ENCODE measurements at regions not wholly inside any gene's neighbourhood (a gene's known extent, or its start where the extent isn't known, plus 50 kb on each side); places are given as distances from the start of the nearest gene placed in this dataset.

- no peak for ATAC-seq
- TF ChIP-seq BACH2 (CRISPR knock-in tag; IDR thresholded peaks at IDR 0.05; ENCODE audit: borderline replicate concordance) (no peak), POU6F1 (CRISPR knock-in tag; IDR thresholded peaks at IDR 0.05; ENCODE audit: borderline replicate concordance, low read depth) (no peak), TOX (CRISPR knock-in tag; IDR thresholded peaks at IDR 0.05; ENCODE audit: borderline replicate concordance) (no peak), ISL1 (CRISPR knock-in tag; IDR thresholded peaks at IDR 0.05) (no peak), TCF4 (CRISPR knock-in tag; IDR thresholded peaks at IDR 0.05; ENCODE audit: borderline replicate concordance) (no peak), ZFP3 (CRISPR knock-in tag; IDR thresholded peaks at IDR 0.05) (no peak), GLIS3 (CRISPR knock-in tag; IDR thresholded peaks at IDR 0.05) (no peak), PATZ1 (CRISPR knock-in tag; IDR thresholded peaks at IDR 0.05; ENCODE audit: borderline replicate concordance) (no peak), ZNF565 (CRISPR knock-in tag; conservative IDR thresholded peaks at IDR 0.05; ENCODE audit: low read depth) (no peak), SNAI2 (CRISPR knock-in tag; IDR thresholded peaks at IDR 0.05) (no peak), OSR1 (CRISPR knock-in tag; IDR thresholded peaks at IDR 0.05) (no peak), ZFP30 (CRISPR knock-in tag; IDR thresholded peaks at IDR 0.05) (no peak), RARB (CRISPR knock-in tag; IDR thresholded peaks at IDR 0.05) (no peak)
Observed at GRCh38 chr1:88320291-88320690, 363.8 kb upstream of the PKN2 start.

- TF ChIP-seq CSRNP3 (CRISPR knock-in tag; IDR thresholded peaks at IDR 0.05): no peak
- no peak for TF ChIP-seq OSR1 (CRISPR knock-in tag; IDR thresholded peaks at IDR 0.05)
- no peak for TF ChIP-seq ZNF8 (CRISPR knock-in tag; IDR thresholded peaks at IDR 0.05)
- TF ChIP-seq ARNTL (CRISPR knock-in tag; IDR thresholded peaks at IDR 0.05; ENCODE audit: borderline replicate concordance, low read depth): no peak
- TF ChIP-seq ESRRG (CRISPR knock-in tag; IDR thresholded peaks at IDR 0.05): no peak
- TF ChIP-seq SNAI2 (CRISPR knock-in tag; IDR thresholded peaks at IDR 0.05): no peak
- TF ChIP-seq ZFP3 (CRISPR knock-in tag; IDR thresholded peaks at IDR 0.05): no peak
- TF ChIP-seq TSHZ2 (CRISPR knock-in tag; IDR thresholded peaks at IDR 0.05): no peak
- no peak for TF ChIP-seq PATZ1 (CRISPR knock-in tag; IDR thresholded peaks at IDR 0.05; ENCODE audit: borderline replicate concordance)
- TF ChIP-seq ZNF70 (CRISPR knock-in tag; IDR thresholded peaks at IDR 0.05): no peak
- TF ChIP-seq ISL1 (CRISPR knock-in tag; IDR thresholded peaks at IDR 0.05): no peak
- no peak for ATAC-seq
Observed at GRCh38 chr1:88321706-88322105, 362.4 kb upstream of the PKN2 start.

GRCh38 chr1:88324899-88325298 is 359.2 kb upstream of the PKN2 start:
- TF ChIP-seq RARB (CRISPR knock-in tag; IDR thresholded peaks at IDR 0.05) (no peak), CREB5 (CRISPR knock-in tag; IDR thresholded peaks at IDR 0.05; ENCODE audit: low read depth) (no peak), ARNTL (CRISPR knock-in tag; IDR thresholded peaks at IDR 0.05; ENCODE audit: borderline replicate concordance, low read depth) (no peak), ISL1 (CRISPR knock-in tag; IDR thresholded peaks at IDR 0.05) (no peak), TCF4 (CRISPR knock-in tag; IDR thresholded peaks at IDR 0.05; ENCODE audit: borderline replicate concordance) (no peak), SNAI2 (CRISPR knock-in tag; IDR thresholded peaks at IDR 0.05) (no peak), ZFP3 (CRISPR knock-in tag; IDR thresholded peaks at IDR 0.05) (no peak), CSDC2 (CRISPR knock-in tag; IDR thresholded peaks at IDR 0.05) (no peak)
- no peak for ATAC-seq
